NK-92 treated with Interleukin-12 subunit alpha and Interleukin-12 subunit beta, amount 100 ng/mL, for 24 hours (cell line): ENCODE measurements at regions not wholly inside any gene's neighbourhood (a gene's known extent, or its start where the extent isn't known, plus 50 kb on each side); places are given as distances from the start of the nearest gene placed in this dataset.

Experiments
- DNase-seq: peaks from one replicate; lab custom pipeline; 2025; lab: John Stamatoyannopoulos, UW

DNA sequence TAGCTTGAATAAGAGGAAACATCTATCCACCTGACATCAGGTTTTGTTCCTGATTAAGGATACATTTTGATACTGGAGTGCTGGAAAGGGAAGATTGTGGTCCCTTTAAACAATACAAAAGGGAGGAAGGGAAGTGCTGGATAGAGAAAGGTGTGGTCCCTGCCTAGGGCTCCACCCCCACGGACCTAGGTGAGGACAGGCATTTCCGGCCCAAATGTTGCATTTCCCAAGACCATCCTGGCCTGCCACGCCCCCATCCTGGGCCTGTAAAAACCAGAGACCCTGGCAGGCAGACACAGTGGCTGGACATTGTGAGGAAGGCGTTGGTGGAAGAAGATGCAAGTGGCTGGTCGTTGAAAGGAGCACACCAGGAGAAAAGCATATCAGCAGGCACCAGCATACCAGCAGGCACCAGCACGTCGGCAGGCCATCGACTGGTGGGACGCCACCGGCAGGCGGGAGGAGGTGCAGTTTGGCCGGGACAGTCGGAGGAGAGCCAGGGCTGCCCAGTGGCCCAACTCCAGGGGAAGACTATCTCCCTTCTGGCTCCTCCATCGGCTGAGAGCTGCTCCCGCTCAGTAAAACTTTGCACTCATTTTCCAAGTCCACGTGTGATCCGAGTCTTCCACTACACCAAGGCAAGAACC, 53.2 kb upstream of the AMN1 start:
- no peak for DNase-seq

DNA sequence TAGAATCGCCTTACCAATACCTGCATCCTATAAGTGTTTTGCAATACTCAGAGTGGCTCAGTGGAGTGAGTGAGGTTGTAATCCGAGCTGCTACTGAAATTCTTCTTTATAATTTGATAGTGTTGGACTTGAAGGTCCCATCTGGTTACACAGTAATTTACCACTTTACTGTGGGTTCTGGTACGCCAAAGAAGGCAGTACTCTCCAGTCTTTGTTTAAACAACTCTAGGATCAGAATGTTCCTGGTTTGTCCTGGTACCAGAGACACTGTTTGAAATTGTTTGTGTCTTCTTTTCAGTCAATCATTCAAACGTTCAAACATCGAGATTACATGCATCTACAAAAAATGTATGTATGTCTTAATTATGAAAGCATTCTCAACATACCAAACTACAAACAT, 51.3 kb upstream of the AMN1 start:
- no peak for DNase-seq

GRCh38 chr12:31778687-31779086, 49.9 kb upstream of the AMN1 start:
- no peak for DNase-seq
